ENCODE measurements at regions not wholly inside any gene's neighbourhood (a gene's known extent, or its start where the extent isn't known, plus 50 kb on each side); places are given as distances from the start of the nearest gene placed in this dataset.
"Not testable (repeated sequence)": the region's sequence is repeated elsewhere in the genome, so short reads cannot be mapped to it uniquely, and the experiment has no call there.

- ChIA-PET CTCF (no interaction called here), POLR2A (no interaction called here)
- Mint-ChIP-seq H3K9me3 (ENCODE audit: low read depth) (no peaks in the 10 kb centered on the region), H3K4me3 (no peak overlapping the region), H3K4me1 (no peaks in the 10 kb centered on the region), H3K36me3 (ENCODE audit: low read depth) (no peaks in the 10 kb centered on the region), H3K27ac (no peak overlapping the region), H3K27me3 (no peaks in the 10 kb centered on the region)
- intact Hi-C loops (cut with DNase I, micrococcal nuclease) = no loop called here
- no peak for ATAC-seq
- DNase-seq = no peak
Observed at GRCh38 chr1:195733408-195733807, 874.8 kb downstream of the KCNT2 start.

- Mint-ChIP-seq H3K4me3 (no peak overlapping the region), H3K9me3 (ENCODE audit: low read depth) (no peaks in the 10 kb centered on the region), H3K36me3 (ENCODE audit: low read depth) (no peaks in the 10 kb centered on the region), H3K27ac (no peak overlapping the region), H3K27me3 (no peaks in the 10 kb centered on the region), H3K4me1 (no peaks in the 10 kb centered on the region)
- ChIA-PET POLR2A (no interaction called here), CTCF (no interaction called here)
- DNase-seq (no peak), ATAC-seq (no peak)
- intact Hi-C loops (cut with DNase I, micrococcal nuclease) = no loop called here
Observed at GRCh38 chr1:195731385-195731784, 876.9 kb downstream of the KCNT2 start.

DNA sequence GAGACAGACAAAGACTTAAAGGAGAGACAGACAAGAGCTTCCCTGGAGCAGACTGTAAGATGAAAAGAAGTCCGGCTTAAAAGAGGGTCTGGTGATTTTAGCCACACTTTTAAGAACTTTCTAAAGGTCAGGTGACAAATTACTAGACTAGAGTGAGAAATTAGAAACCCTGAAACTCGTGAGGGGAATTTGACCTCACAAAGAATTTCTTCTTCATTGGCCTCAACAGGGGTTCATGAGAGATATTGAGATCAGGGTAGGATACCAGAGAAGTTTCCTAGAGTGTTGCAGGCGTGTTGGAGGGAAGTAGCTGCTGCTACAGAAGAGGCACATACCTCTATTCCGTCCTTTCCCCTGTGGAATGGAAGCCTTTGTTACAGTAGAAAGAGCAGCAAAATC is 884.4 kb downstream of the KCNT2 start:
- Mint-ChIP-seq H3K36me3 (ENCODE audit: low read depth) (no peaks in the 10 kb centered on the region), H3K27ac (no peak overlapping the region), H3K27me3 (no peaks in the 10 kb centered on the region), H3K4me3 (no peak overlapping the region), H3K9me3 (ENCODE audit: low read depth) (no peaks in the 10 kb centered on the region), H3K4me1 (no peaks in the 10 kb centered on the region)
- ChIA-PET POLR2A (no interaction called here), CTCF (no interaction called here)
- no peak for ATAC-seq
- intact Hi-C loops (cut with DNase I, micrococcal nuclease) = no loop called here
- no peak for DNase-seq

- H3K36me3 Mint-ChIP-seq (ENCODE audit: low read depth); H3K27me3 Mint-ChIP-seq; intact Hi-C loops (cut with DNase I, micrococcal nuclease); POLR2A ChIA-PET; H3K4me3 Mint-ChIP-seq; ATAC-seq; H3K9me3 Mint-ChIP-seq (ENCODE audit: low read depth); H3K4me1 Mint-ChIP-seq; CTCF ChIA-PET; H3K27ac Mint-ChIP-seq; DNase-seq: not testable (repeated sequence)
Observed at GRCh38 chr1:195722852-195723795, 885.1 kb downstream of the KCNT2 start.

DNA sequence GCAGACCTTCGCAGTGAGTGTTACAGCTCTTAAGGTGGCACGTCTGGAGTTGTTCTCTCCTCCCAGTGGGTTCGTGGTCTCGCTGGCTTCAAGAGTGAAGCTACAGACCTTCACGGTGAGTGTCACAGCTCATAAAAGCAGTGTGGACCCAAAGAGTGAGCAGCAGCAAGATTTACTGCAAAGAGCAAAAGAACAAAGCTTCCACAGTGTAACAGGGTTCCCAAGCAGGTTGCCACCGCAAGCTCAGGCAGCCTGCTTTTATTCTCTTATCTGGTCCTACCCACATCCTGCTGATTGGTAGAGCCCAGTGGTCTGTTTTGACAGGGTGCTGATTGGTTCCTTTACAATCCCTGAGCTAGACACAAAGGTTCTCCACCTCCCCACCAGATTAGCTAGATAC is 886.1 kb downstream of the KCNT2 start:
- H3K9me3 Mint-ChIP-seq (ENCODE audit: low read depth); H3K27ac Mint-ChIP-seq; intact Hi-C loops (cut with DNase I, micrococcal nuclease); H3K4me3 Mint-ChIP-seq; ATAC-seq; CTCF ChIA-PET; H3K36me3 Mint-ChIP-seq (ENCODE audit: low read depth); DNase-seq; H3K4me1 Mint-ChIP-seq; H3K27me3 Mint-ChIP-seq; POLR2A ChIA-PET: not testable (repeated sequence)

GRCh38 chr1:195721210-195721971 is 886.8 kb downstream of the KCNT2 start:
- DNase-seq (no peak), ATAC-seq (no peak)
- ChIA-PET CTCF (no interaction called here), POLR2A (no interaction called here)
- Mint-ChIP-seq H3K27ac (no peak overlapping the region), H3K36me3 (ENCODE audit: low read depth) (no peaks in the 10 kb centered on the region), H3K4me1 (no peaks in the 10 kb centered on the region), H3K4me3 (no peak overlapping the region), H3K9me3 (ENCODE audit: low read depth) (no peaks in the 10 kb centered on the region), H3K27me3 (no peaks in the 10 kb centered on the region)
- intact Hi-C loops (cut with DNase I, micrococcal nuclease) = no loop called here

DNA sequence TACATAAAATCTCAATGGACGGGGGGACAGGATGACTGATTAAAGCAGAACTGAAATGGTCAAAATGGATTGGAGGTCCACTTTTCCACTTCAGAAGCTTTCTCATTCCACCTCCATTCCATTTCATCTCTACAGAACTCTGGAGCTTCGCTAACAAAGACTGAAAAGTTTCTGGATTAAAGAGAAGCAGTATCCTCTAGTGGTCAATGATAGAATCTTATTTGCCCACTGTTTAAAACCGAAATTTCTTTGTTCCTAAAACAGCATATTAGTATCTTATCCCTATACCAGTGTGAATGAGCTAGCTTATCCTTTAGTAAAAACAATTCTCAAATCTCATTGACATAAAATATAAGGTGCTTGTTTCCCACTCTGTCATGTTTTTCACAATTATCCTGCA is 890.6 kb downstream of the KCNT2 start:
- H3K36me3 Mint-ChIP-seq (ENCODE audit: low read depth) = no peaks in the 10 kb centered on the region
- no peak overlapping the region for H3K4me3 Mint-ChIP-seq
- ChIA-PET POLR2A (no interaction called here), CTCF (interaction anchor here (0.7 kb wide), 1 partner anchor 525 kb away, joined by 4 read pairs; no protein-coding TSS in a partner anchor)
- DNase-seq (no peak), ATAC-seq (no peak)
- H3K9me3 Mint-ChIP-seq (ENCODE audit: low read depth) = no peaks in the 10 kb centered on the region
- intact Hi-C loops (cut with DNase I, micrococcal nuclease) = no loop called here
- peaks cover 2% of the 10 kb centered on the region for H3K27me3 Mint-ChIP-seq
- no peaks in the 10 kb centered on the region for H3K4me1 Mint-ChIP-seq
- no peak overlapping the region for H3K27ac Mint-ChIP-seq

GRCh38 chr1:195715652-195716051 is 892.6 kb downstream of the KCNT2 start:
- DNase-seq (no peak), ATAC-seq (no peak)
- Mint-ChIP-seq H3K4me3 (no peak overlapping the region), H3K27me3 (peaks cover 2% of the 10 kb centered on the region), H3K9me3 (ENCODE audit: low read depth) (no peaks in the 10 kb centered on the region), H3K36me3 (ENCODE audit: low read depth) (no peaks in the 10 kb centered on the region), H3K27ac (no peak overlapping the region), H3K4me1 (no peaks in the 10 kb centered on the region)
- CTCF ChIA-PET = no interaction called here
- intact Hi-C loops (cut with DNase I, micrococcal nuclease) = no loop called here
- POLR2A ChIA-PET = no interaction called here

DNA sequence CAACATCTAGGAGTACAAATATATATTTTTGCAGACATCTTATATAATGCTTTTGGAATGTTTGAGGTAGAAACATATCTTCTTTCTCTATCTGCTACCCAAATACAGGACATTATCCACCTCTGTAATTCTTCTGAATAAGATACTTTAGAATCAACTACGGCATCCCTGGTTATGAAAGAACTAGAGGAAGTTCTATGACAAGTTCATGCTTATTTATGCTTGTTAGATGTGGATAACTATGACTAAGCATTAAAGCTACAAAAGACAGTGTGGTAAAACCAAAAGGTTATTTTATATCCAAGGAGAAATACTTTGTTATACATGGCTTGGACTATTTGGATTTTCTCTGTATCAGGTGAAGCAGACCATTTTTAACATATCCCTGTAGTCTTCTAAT is 894.0 kb downstream of the KCNT2 start:
- no peaks in the 10 kb centered on the region for H3K9me3 Mint-ChIP-seq (ENCODE audit: low read depth)
- H3K27ac Mint-ChIP-seq = no peak overlapping the region
- peaks cover 2% of the 10 kb centered on the region for H3K27me3 Mint-ChIP-seq
- no peaks in the 10 kb centered on the region for H3K36me3 Mint-ChIP-seq (ENCODE audit: low read depth)
- ChIA-PET CTCF (no interaction called here), POLR2A (no interaction called here)
- intact Hi-C loops (cut with DNase I, micrococcal nuclease) = no loop called here
- no peak overlapping the region for H3K4me3 Mint-ChIP-seq
- DNase-seq = no peak
- ATAC-seq = no peak
- H3K4me1 Mint-ChIP-seq = no peaks in the 10 kb centered on the region

GRCh38 chr1:195709821-195710220 is 898.4 kb downstream of the KCNT2 start:
- intact Hi-C loops (cut with DNase I, micrococcal nuclease) = no loop called here
- CTCF ChIA-PET = no interaction called here
- Mint-ChIP-seq H3K36me3 (ENCODE audit: low read depth) (no peaks in the 10 kb centered on the region), H3K9me3 (ENCODE audit: low read depth) (no peaks in the 10 kb centered on the region), H3K4me3 (no peak overlapping the region), H3K4me1 (no peaks in the 10 kb centered on the region), H3K27ac (no peak overlapping the region), H3K27me3 (no peaks in the 10 kb centered on the region)
- POLR2A ChIA-PET = no interaction called here
- ATAC-seq (no peak), DNase-seq (no peak)

GRCh38 chr1:195704028-195704427 is 904.2 kb downstream of the KCNT2 start:
- ATAC-seq = no peak
- H3K27ac Mint-ChIP-seq = no peak overlapping the region

DNA sequence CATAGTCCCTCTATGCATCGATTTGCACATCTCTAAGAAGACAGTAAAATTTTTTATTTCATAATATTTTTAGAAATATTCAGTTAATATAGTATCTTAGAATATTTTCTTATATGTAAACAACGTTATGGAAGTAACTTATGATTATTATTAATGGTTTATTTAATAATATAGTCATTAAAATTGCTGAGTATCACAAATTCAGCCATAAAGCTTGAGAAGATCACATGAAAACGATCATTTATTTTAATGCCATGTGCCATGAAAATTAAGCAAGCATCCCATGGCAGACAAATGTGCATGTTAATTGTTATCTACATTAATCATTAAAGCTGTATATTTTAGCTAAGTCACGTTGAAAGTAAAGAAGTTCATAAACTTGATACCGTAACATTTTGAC is 907.1 kb downstream of the KCNT2 start:
- Mint-ChIP-seq H3K36me3 (ENCODE audit: low read depth) (no peaks in the 10 kb centered on the region), H3K9me3 (ENCODE audit: low read depth) (no peaks in the 10 kb centered on the region), H3K4me1 (no peaks in the 10 kb centered on the region), H3K27me3 (no peaks in the 10 kb centered on the region), H3K27ac (no peak overlapping the region), H3K4me3 (no peak overlapping the region)
- intact Hi-C loops (cut with DNase I, micrococcal nuclease) = no loop called here
- DNase-seq (no peak), ATAC-seq (no peak)
- ChIA-PET CTCF (interaction anchor here (0.5 kb wide), 1 partner anchor 59 kb away, joined by 3 read pairs; no protein-coding TSS in a partner anchor), POLR2A (no interaction called here)

More at GRCh38 chr1:195704028-195704427, 904.2 kb downstream of the KCNT2 start:
- Mint-ChIP-seq H3K9me3 (ENCODE audit: low read depth) (no peaks in the 10 kb centered on the region), H3K27me3 (no peaks in the 10 kb centered on the region), H3K4me1 (no peaks in the 10 kb centered on the region), H3K4me3 (no peak overlapping the region), H3K36me3 (ENCODE audit: low read depth) (no peaks in the 10 kb centered on the region)
- POLR2A ChIA-PET = no interaction called here
- intact Hi-C loops (cut with DNase I, micrococcal nuclease) = no loop called here
- DNase-seq = no peak
- CTCF ChIA-PET = no interaction called here
